GM19240 (cell line): ENCODE measurements at regions not wholly inside any gene's neighbourhood (a gene's known extent, or its start where the extent isn't known, plus 50 kb on each side); places are given as distances from the start of the nearest gene placed in this dataset.
"Not testable (repeated sequence)": the region's sequence is repeated elsewhere in the genome, so short reads cannot be mapped to it uniquely, and the experiment has no call there.

Experiments
- DNase-seq: peaks from one replicate; pipeline ENCODE4 v3.0.0; 2011; ENCODE audit warnings: low spot score; ENCODE audit not compliant: insufficient read length

- no peak for DNase-seq
Observed at GRCh38 chr3:102301155-102301880, 133.5 kb upstream of the ZPLD1 start.

GRCh38 chr3:102302020-102302419 is 132.8 kb upstream of the ZPLD1 start:
- DNase-seq = no peak

GRCh38 chr3:102304550-102304949 is 130.3 kb upstream of the ZPLD1 start:
- DNase-seq = no peak

GRCh38 chr3:102307442-102307841 is 127.4 kb upstream of the ZPLD1 start:
- no peak for DNase-seq

GRCh38 chr3:102329066-102329465 is 105.7 kb upstream of the ZPLD1 start:
- DNase-seq = no peak

- DNase-seq = no peak
Observed at GRCh38 chr3:102329561-102329960, 105.3 kb upstream of the ZPLD1 start.

GRCh38 chr3:102332205-102332604 is 102.6 kb upstream of the ZPLD1 start:
- no peak for DNase-seq

GRCh38 chr3:102332934-102333333 is 101.9 kb upstream of the ZPLD1 start:
- DNase-seq = no peak

GRCh38 chr3:102336130-102336529 is 98.7 kb upstream of the ZPLD1 start:
- DNase-seq = no peak

GRCh38 chr3:102339671-102340070 is 95.1 kb upstream of the ZPLD1 start:
- DNase-seq = no peak

- DNase-seq = no peak
Observed at GRCh38 chr3:102346897-102347296, 87.9 kb upstream of the ZPLD1 start.

GRCh38 chr3:102348904-102349303 is 85.9 kb upstream of the ZPLD1 start:
- no peak for DNase-seq

GRCh38 chr3:102353148-102353547 is 81.7 kb upstream of the ZPLD1 start:
- DNase-seq = no peak

- no peak for DNase-seq
Observed at GRCh38 chr3:102353805-102354204, 81.0 kb upstream of the ZPLD1 start.

- DNase-seq = no peak
Observed at GRCh38 chr3:102354818-102355515, 79.8 kb upstream of the ZPLD1 start.

GRCh38 chr3:102356506-102356905 is 78.3 kb upstream of the ZPLD1 start:
- DNase-seq = no peak

- DNase-seq = not testable (repeated sequence)
Observed at GRCh38 chr3:102357313-102357712, 77.5 kb upstream of the ZPLD1 start.

- DNase-seq = no peak
Observed at GRCh38 chr3:102360183-102360860, 74.5 kb upstream of the ZPLD1 start.

- no peak for DNase-seq
Observed at GRCh38 chr3:102361101-102361500, 73.7 kb upstream of the ZPLD1 start.

GRCh38 chr3:102366116-102366515 is 68.7 kb upstream of the ZPLD1 start:
- DNase-seq = not testable (repeated sequence)

- no peak for DNase-seq
Observed at GRCh38 chr3:102374863-102375634, 59.8 kb upstream of the ZPLD1 start.

GRCh38 chr3:102378216-102378615 is 56.6 kb upstream of the ZPLD1 start:
- DNase-seq = no peak
